WERI-Rb-1 (cell line): ENCODE measurements at regions not wholly inside any gene's neighbourhood (a gene's known extent, or its start where the extent isn't known, plus 50 kb on each side); places are given as distances from the start of the nearest gene placed in this dataset.

Source experiments
- DNase-seq: peaks from one replicate; pipeline ENCODE4 v3.0.0-alpha.2; 2020
- H3K27ac ChIP-seq: fragments of 250-450 bp; sonication (Bioruptor Pico); 2 replicates; pipeline ENCODE4 v1.5.1; 2020; ENCODE audit warnings: mild to moderate bottlenecking, moderate library complexity
- H3K27me3 ChIP-seq: fragments of 250-450 bp; sonication (Bioruptor Pico); 2 replicates; pipeline ENCODE4 v1.5.1; 2021; ENCODE audit warnings: mild to moderate bottlenecking, low read depth, moderate library complexity; ENCODE audit not compliant: insufficient read depth, severe bottlenecking
- H3K36me3 ChIP-seq: fragments of 250-450 bp; sonication (Bioruptor Pico); 2 replicates; pipeline ENCODE4 v1.5.1; 2020; ENCODE audit warnings: mild to moderate bottlenecking, moderate library complexity
- H3K4me3 ChIP-seq: 2 replicates; pipeline ENCODE4 v1.5.1; 2011; ENCODE audit warnings: low read depth, mild to moderate bottlenecking, control low read depth, low read length
- H3K9me3 ChIP-seq: fragments of 250-450 bp; sonication (Bioruptor Pico); 2 replicates; pipeline ENCODE4 v1.5.1; 2021; ENCODE audit warnings: mild to moderate bottlenecking, moderate library complexity; ENCODE audit not compliant: severe bottlenecking
- CTCF ChIP-seq: IDR thresholded peaks from 2 replicates; pipeline ENCODE4 v1.5.1; 2011; ENCODE audit warnings: low read depth, mild to moderate bottlenecking, control low read depth, inconsistent platforms, low read length

- TF ChIP-seq CTCF, result no peak
- H3K4me3 ChIP-seq, result no peak overlapping the region
- peaks cover 9% of the 10 kb centered on the region for H3K9me3 ChIP-seq
- H3K27me3 ChIP-seq, result no peaks in the 10 kb centered on the region
- DNase-seq, result no peak
- no peak overlapping the region for H3K27ac ChIP-seq
- no peaks in the 10 kb centered on the region for H3K36me3 ChIP-seq
These were observed 101.0 kb upstream of the SH3BP4 start for GRCh38 chr2:234850818-234851217.

GRCh38 chr2:234849678-234850077 is 102.1 kb upstream of the SH3BP4 start:
- DNase-seq, result no peak
- Histone ChIP-seq H3K4me3 (no peak overlapping the region), H3K27me3 (no peaks in the 10 kb centered on the region), H3K36me3 (no peaks in the 10 kb centered on the region), H3K9me3 (peaks cover 4% of the 10 kb centered on the region), H3K27ac (no peak overlapping the region)
- TF ChIP-seq CTCF, result no peak

- Histone ChIP-seq H3K9me3 (peaks cover 4% of the 10 kb centered on the region), H3K27ac (no peak overlapping the region), H3K36me3 (no peaks in the 10 kb centered on the region), H3K4me3 (no peak overlapping the region), H3K27me3 (no peaks in the 10 kb centered on the region)
- DNase-seq, result no peak
- no peak for TF ChIP-seq CTCF
These were observed 103.2 kb upstream of the SH3BP4 start for GRCh38 chr2:234848578-234848977.

GRCh38 chr2:234847639-234848038 is 104.2 kb upstream of the SH3BP4 start:
- H3K36me3 ChIP-seq, result no peaks in the 10 kb centered on the region
- H3K9me3 ChIP-seq, result peaks cover 4% of the 10 kb centered on the region
- no peak overlapping the region for H3K27ac ChIP-seq
- DNase-seq, result no peak
- no peak for TF ChIP-seq CTCF
- H3K27me3 ChIP-seq, result no peaks in the 10 kb centered on the region
- H3K4me3 ChIP-seq, result no peak overlapping the region

- Histone ChIP-seq H3K36me3 (no peaks in the 10 kb centered on the region), H3K4me3 (no peak overlapping the region), H3K9me3 (peaks cover 4% of the 10 kb centered on the region), H3K27me3 (no peaks in the 10 kb centered on the region), H3K27ac (no peak overlapping the region)
- TF ChIP-seq CTCF, result no peak
- DNase-seq, result no peak
These were observed 104.5 kb upstream of the SH3BP4 start for GRCh38 chr2:234847364-234847635.

- Histone ChIP-seq H3K36me3 (no peaks in the 10 kb centered on the region), H3K9me3 (peaks cover 4% of the 10 kb centered on the region), H3K27ac (no peak overlapping the region), H3K27me3 (no peaks in the 10 kb centered on the region), H3K4me3 (no peak overlapping the region)
- no peak for DNase-seq
- no peak for TF ChIP-seq CTCF
These were observed 105.0 kb upstream of the SH3BP4 start for GRCh38 chr2:234846599-234847363.
